ENCODE measurements at regions not wholly inside any gene's neighbourhood (a gene's known extent, or its start where the extent isn't known, plus 50 kb on each side); places are given as distances from the start of the nearest gene placed in this dataset.

GRCh38 chr2:20525041-20526035, 78.5 kb downstream of the RHOB start:
- H2BK12ac ChIP-seq (ENCODE audit: low read depth, low read length): no peak overlapping the region
- FAIRE-seq: no peak
- no peak overlapping the region for H3K4me2 ChIP-seq (ENCODE audit: insufficient read depth in 1 of 2, low read depth in 2 of 2, low read length in 2 of 2)
- no peak overlapping the region for H3K4ac ChIP-seq (replicated peaks; ENCODE audit: insufficient read length, low read depth, low read length)
- no peak overlapping the region for H2BK15ac ChIP-seq (ENCODE audit: low read length)
- H3K18ac ChIP-seq (ENCODE audit: extremely low read depth, low read length): no peak overlapping the region
- H4K8ac ChIP-seq (ENCODE audit: extremely low read depth, insufficient read depth, low read length): no peak overlapping the region; the same call in 1 of the 2 replicates
- no peaks in the 10 kb centered on the region; a peak in 2 of 7 replicates for H3K4me1 ChIP-seq (replicated peaks in 1 of 4; ENCODE audit: control insufficient read depth in 3 of 4, insufficient read depth in 4 of 4, low read length in 3 of 4)
- no peak overlapping the region; the same call in 1 of the 2 replicates for H2AK5ac ChIP-seq (ENCODE audit: low read depth, low read length)
- no peak overlapping the region for H3K9ac ChIP-seq (replicated peaks in 1 of 4; ENCODE audit: extremely low read depth in 1 of 4, low read depth in 3 of 4, low read length in 3 of 4)
- H3K14ac ChIP-seq (ENCODE audit: insufficient read length): no peak overlapping the region
- no peak overlapping the region for H3K56ac ChIP-seq (replicated peaks; ENCODE audit: insufficient read length, low read depth, low read length)
- no peaks in the 10 kb centered on the region for H3K79me2 ChIP-seq (ENCODE audit: control insufficient read depth in 1 of 2, insufficient read depth in 2 of 2, low read length in 2 of 2)
- no peaks in the 10 kb centered on the region for H3K79me1 ChIP-seq (ENCODE audit: low read depth, low read length)
- CTCF ChIA-PET (ENCODE audit: partially characterized antibody): interaction anchor here (1.0 to 3.7 kb wide), 10 partner anchors 10 to 124 kb away, joined by 3 to 17 read pairs (median 4); no protein-coding TSS in a partner anchor
- no peak overlapping the region for H4K91ac ChIP-seq (replicated peaks; ENCODE audit: insufficient read length, low read length)
- no peak overlapping the region for H3K4me3 ChIP-seq (ENCODE audit: extremely low read depth in 1 of 4, insufficient read depth in 2 of 4, low read depth in 3 of 4, low read length in 4 of 4)
- H4K20me1 ChIP-seq (replicated peaks in 1 of 2; ENCODE audit: control insufficient read depth in 1 of 2, insufficient read depth in 2 of 2, low read length in 2 of 2): no peaks in the 10 kb centered on the region
- H3K23me2 ChIP-seq (ENCODE audit: low read depth, low read length): no peaks in the 10 kb centered on the region
- no peak overlapping the region for H3K23ac ChIP-seq (ENCODE audit: insufficient read length)
- H2BK5ac ChIP-seq (ENCODE audit: low read depth, low read length): no peak overlapping the region
- H3K27me3 ChIP-seq (replicated peaks in 1 of 4; ENCODE audit: control insufficient read depth in 3 of 4, extremely low read depth in 1 of 4, insufficient read depth in 3 of 4, low read length in 3 of 4): no peaks in the 10 kb centered on the region; a peak in 1 of 7 replicates
- POLR2A ChIA-PET (ENCODE audit: partially characterized antibody): interaction anchor here (1.5 kb wide), 1 partner anchor 78 kb away, joined by 8 read pairs; the partner anchor contains the start of gene RHOB
- no peak overlapping the region for H2BK120ac ChIP-seq (replicated peaks; ENCODE audit: low read depth, low read length)
- no peak overlapping the region for H4K5ac ChIP-seq (ENCODE audit: insufficient read length, low read depth, low read length)
- no peak overlapping the region for H2BK20ac ChIP-seq (ENCODE audit: low read length)
- WGBS, 2 experiments (ENCODE audit: extremely low coverage in 1 of 2, insufficient coverage in 1 of 2, insufficient read length in 1 of 2, insufficient replicate concordance in 2 of 2, low coverage in 1 of 2, low lambda C conversion rate in 2 of 2, missing lambda C conversion rate in 1 of 2): 87% methylated on average over 17 of the region's 17 CpGs; no CpG with 5 or more reads in 1 of the 2 experiments
- no peaks in the 10 kb centered on the region for H3K36me3 ChIP-seq (ENCODE audit: control insufficient read depth in 2 of 4, insufficient read depth in 4 of 4, low read length in 3 of 4)
- H2AFZ ChIP-seq (ENCODE audit: low read length): no peak overlapping the region
- no peaks in the 10 kb centered on the region for H3K9me3 ChIP-seq (ENCODE audit: insufficient read depth in 2 of 2, low read depth in 1 of 2, low read length in 1 of 2)
- peak in 1 of 2 experiments; percentile 41 for DNase-seq (ENCODE audit: low read depth in 1 of 2, low spot score in 2 of 2)
- H3K27ac ChIP-seq (ENCODE audit: low read depth, low read length): no peak overlapping the region
- TF ChIP-seq KDM4A (IDR thresholded peaks at IDR 0.05; ENCODE audit: low read depth, low read length, severe bottlenecking) (no peak), SP1 (IDR thresholded peaks at IDR 0.05; ENCODE audit: low read depth, low read length) (no peak), CHD2 (IDR thresholded peaks at IDR 0.05; ENCODE audit: low read length) (no peak), POLR2A (IDR thresholded peaks at IDR 0.05; ENCODE audit: control extremely low read depth in 1 of 2, low read depth in 2 of 2, low read length in 2 of 2) (no peak), CHD1 (IDR thresholded peaks at IDR 0.05; ENCODE audit: low read depth, low read length) (no peak), EZH2 (IDR thresholded peaks at IDR 0.05; ENCODE audit: low read depth, low read length, severe bottlenecking) (no peak), KDM1A (IDR thresholded peaks at IDR 0.05; ENCODE audit: borderline replicate concordance, low read length) (no peak), HDAC2 (IDR thresholded peaks at IDR 0.05; ENCODE audit: borderline replicate concordance in 1 of 2, low read depth in 2 of 2, low read length in 2 of 2) (no peak), CBX5 (IDR thresholded peaks at IDR 0.05; ENCODE audit: low read depth, low read length) (no peak), RNF2 (IDR thresholded peaks at IDR 0.05; ENCODE audit: borderline replicate concordance, low read depth, low read length, missing control alignments, poor library complexity, severe bottlenecking) (no peak), CREB1 (IDR thresholded peaks at IDR 0.05) (no peak), YY1 (IDR thresholded peaks at IDR 0.05; ENCODE audit: low read depth, low read length) (no peak)
